HEK293T (cell line): ENCODE measurements at regions not wholly inside any gene's neighbourhood (a gene's known extent, or its start where the extent isn't known, plus 50 kb on each side); places are given as distances from the start of the nearest gene placed in this dataset.

Source experiments
- BHLHE40 ChIP-seq: fragments of 450-650 bp; IDR thresholded peaks from 2 replicates; pipeline ENCODE4 v1.6.1; 2016; ENCODE audit warnings: mild to moderate bottlenecking, moderate library complexity, borderline replicate concordance
- ELF4 ChIP-seq: fragments of 450-650 bp; IDR thresholded peaks from 2 replicates; pipeline ENCODE4 v1.6.1; 2017; ENCODE audit warnings: antibody characterized with exemption
- LEF1 ChIP-seq: fragments of 450-650 bp; IDR thresholded peaks from 2 replicates; pipeline ENCODE4 v1.6.1; 2017; ENCODE audit warnings: mild to moderate bottlenecking, borderline replicate concordance
- NFRKB ChIP-seq: fragments of 450-650 bp; IDR thresholded peaks from 2 replicates; pipeline ENCODE4 v1.6.1; 2016; ENCODE audit warnings: mild to moderate bottlenecking, moderate library complexity
- PKNOX1 ChIP-seq: fragments of 450-650 bp; IDR thresholded peaks from 2 replicates; pipeline ENCODE4 v1.6.1; 2016
- SP1 ChIP-seq: fragments of 450-650 bp; IDR thresholded peaks from 2 replicates; pipeline ENCODE4 v1.6.1; 2017
- SUZ12 ChIP-seq: fragments of 450-650 bp; IDR thresholded peaks from 2 replicates; pipeline ENCODE4 v1.6.1; 2016; ENCODE audit warnings: mild to moderate bottlenecking

DNA sequence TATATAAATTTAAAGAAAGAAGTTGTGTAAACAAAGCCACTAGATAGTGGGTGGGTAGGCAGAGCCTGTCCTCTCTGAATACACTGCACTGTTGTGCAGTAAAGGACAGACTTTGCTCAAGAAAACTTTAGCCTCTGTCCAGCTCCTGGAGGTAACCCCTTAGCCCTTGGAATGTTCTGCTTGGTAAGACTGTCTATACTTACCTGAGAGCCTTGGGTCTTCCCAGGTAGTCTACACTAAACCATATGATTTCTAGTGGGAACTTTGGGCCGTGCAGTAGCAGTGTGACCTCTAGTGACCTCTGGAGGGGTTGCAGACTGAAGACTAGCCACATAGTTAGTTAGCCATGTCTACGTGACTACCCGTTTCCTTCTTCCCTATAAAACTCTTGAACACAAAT lies 678.3 kb upstream of the NRXN1 start:
- TF ChIP-seq BHLHE40 (no peak), SUZ12 (no peak), LEF1 (no peak), NFRKB (no peak), SP1 (no peak), ELF4 (no peak), PKNOX1 (no peak)
